HepG2 (cell line): ENCODE measurements at regions not wholly inside any gene's neighbourhood (a gene's known extent, or its start where the extent isn't known, plus 50 kb on each side); places are given as distances from the start of the nearest gene placed in this dataset.

Experiments used
- ARID4A ChIP-seq: sonication (generic); formaldehyde crosslinking; IDR thresholded peaks from 2 replicates; pipeline ENCODE4 v1.5.0; 2020; ENCODE audit warnings: mild to moderate bottlenecking, missing genetic modification reagents, borderline replicate concordance
- FOXA1 ChIP-seq, 2 experiments: fragments of 450-650 bp in 1 of 2; sonication (generic) in 1 of 2; formaldehyde crosslinking in 1 of 2; IDR thresholded peaks; 2 replicates each; pipeline versions ENCODE4 v1.4.0 to v1.6.1; 2016 to 2020; ENCODE audit warnings: missing genetic modification reagents in 1 of 2
- HNRNPUL1 ChIP-seq: fragments of 200-400 bp; formaldehyde crosslinking; IDR thresholded peaks from 2 replicates; pipeline ENCODE4 v1.6.1; 2017; ENCODE audit warnings: low read depth, mild to moderate bottlenecking, low read length, moderate library complexity
- SIN3A ChIP-seq: IDR thresholded peaks from 2 replicates; pipeline ENCODE4 v1.6.1; 2011; ENCODE audit warnings: low read depth, mild to moderate bottlenecking, control low read depth, low read length, borderline replicate concordance
- TAF1 ChIP-seq: sonication (generic); formaldehyde crosslinking; IDR thresholded peaks from 2 replicates; pipeline ENCODE4 v1.4.0; 2020; ENCODE audit warnings: missing genetic modification reagents
- TCF7 ChIP-seq: sonication (generic); IDR thresholded peaks from 2 replicates; pipeline ENCODE4 v1.6.1; 2016; ENCODE audit warnings: antibody characterized with exemption, low read depth
- ZNF136 ChIP-seq: sonication (generic); formaldehyde crosslinking; IDR thresholded peaks from 2 replicates; pipeline ENCODE4 v1.8.1; 2022; ENCODE audit warnings: low read depth, mild to moderate bottlenecking, moderate library complexity, missing genetic modification reagents
- ZNF318 ChIP-seq: sonication (generic); formaldehyde crosslinking; IDR thresholded peaks from 2 replicates; pipeline ENCODE4 v1.4.0; 2020; ENCODE audit warnings: mild to moderate bottlenecking, missing genetic modification reagents
- ZNF432 ChIP-seq: sonication (generic); formaldehyde crosslinking; IDR thresholded peaks from 2 replicates; pipeline ENCODE4 v1.5.0; 2020; ENCODE audit warnings: missing genetic modification reagents, mild to moderate bottlenecking, borderline replicate concordance
- ZNF572 ChIP-seq: sonication (generic); formaldehyde crosslinking; IDR thresholded peaks from 2 replicates; pipeline ENCODE4 v1.5.1; 2020; ENCODE audit warnings: mild to moderate bottlenecking, missing genetic modification reagents

- TF ChIP-seq ZNF136 (CRISPR knock-in tag): no peak
- TF ChIP-seq ZNF572 (CRISPR knock-in tag): no peak
- no peak for TF ChIP-seq TAF1 (CRISPR knock-in tag)
- no peak for TF ChIP-seq SIN3A
- no peak for TF ChIP-seq ARID4A (CRISPR knock-in tag)
- TF ChIP-seq TCF7: peak; percentile 56; the same call in 1 of the 2 replicates
- TF ChIP-seq FOXA1 (IDR thresholded peaks at IDR 0.05): no peak
- TF ChIP-seq FOXA1 (CRISPR knock-in tag; IDR thresholded peaks at IDR 0.05): no peak
- no peak for TF ChIP-seq ZNF432
- TF ChIP-seq ZNF318 (CRISPR knock-in tag): no peak
- TF ChIP-seq HNRNPUL1: no peak
Observed at GRCh38 chr10:33832124-33832787, 497.8 kb upstream of the NRP1 start (continued).
